ENCODE measurements at regions not wholly inside any gene's neighbourhood (a gene's known extent, or its start where the extent isn't known, plus 50 kb on each side); places are given as distances from the start of the nearest gene placed in this dataset.

GRCh38 chr5:96320797-96321196 is 112.3 kb downstream of the PCSK1 start:
- no peak for TF ChIP-seq CTCF (conservative IDR thresholded peaks at IDR 0.05; ENCODE audit: low read depth, low read length)
- no peak for TF ChIP-seq EZH2 (IDR thresholded peaks at IDR 0.05; ENCODE audit: borderline replicate concordance, low read depth, low read length, poor library complexity, severe bottlenecking)
